Dendritic cell treated with granulocyte-macrophage colony-stimulating factor and Interleukin-4, amounts not matched to agents 40 ng/mL and 50 ng/mL, for 4 days (primary cell): ENCODE measurements at regions not wholly inside any gene's neighbourhood (a gene's known extent, or its start where the extent isn't known, plus 50 kb on each side); places are given as distances from the start of the nearest gene placed in this dataset.
"Not testable (repeated sequence)": the region's sequence is repeated elsewhere in the genome, so short reads cannot be mapped to it uniquely, and the experiment has no call there.

Experiments
- H3K27ac Mint-ChIP-seq: one replicate; pipeline ENCODE4 v1.8.0; 2022; ENCODE audit warnings: mild to moderate bottlenecking, mixed read lengths
- H3K27me3 Mint-ChIP-seq: one replicate; pipeline ENCODE4 v1.8.0; 2022; ENCODE audit warnings: mild to moderate bottlenecking, mixed read lengths
- H3K36me3 Mint-ChIP-seq: one replicate; pipeline ENCODE4 v1.8.0; 2022; ENCODE audit warnings: low read depth, mixed read lengths
- H3K4me1 Mint-ChIP-seq: one replicate; pipeline ENCODE4 v1.8.0; 2022; ENCODE audit warnings: low read depth, mixed read lengths
- H3K4me3 Mint-ChIP-seq: one replicate; pipeline ENCODE4 v1.8.0; 2022; ENCODE audit warnings: mild to moderate bottlenecking, moderate library complexity, mixed read lengths
- H3K9me3 Mint-ChIP-seq: one replicate; pipeline ENCODE4 v1.8.0; 2022; ENCODE audit warnings: mixed read lengths
- intact Hi-C: fragments of 100-400 bp; cut with micrococcal nuclease; formaldehyde crosslinking; loops from one replicate; pipeline ENCODE4 v1.15.0; 2022

DNA sequence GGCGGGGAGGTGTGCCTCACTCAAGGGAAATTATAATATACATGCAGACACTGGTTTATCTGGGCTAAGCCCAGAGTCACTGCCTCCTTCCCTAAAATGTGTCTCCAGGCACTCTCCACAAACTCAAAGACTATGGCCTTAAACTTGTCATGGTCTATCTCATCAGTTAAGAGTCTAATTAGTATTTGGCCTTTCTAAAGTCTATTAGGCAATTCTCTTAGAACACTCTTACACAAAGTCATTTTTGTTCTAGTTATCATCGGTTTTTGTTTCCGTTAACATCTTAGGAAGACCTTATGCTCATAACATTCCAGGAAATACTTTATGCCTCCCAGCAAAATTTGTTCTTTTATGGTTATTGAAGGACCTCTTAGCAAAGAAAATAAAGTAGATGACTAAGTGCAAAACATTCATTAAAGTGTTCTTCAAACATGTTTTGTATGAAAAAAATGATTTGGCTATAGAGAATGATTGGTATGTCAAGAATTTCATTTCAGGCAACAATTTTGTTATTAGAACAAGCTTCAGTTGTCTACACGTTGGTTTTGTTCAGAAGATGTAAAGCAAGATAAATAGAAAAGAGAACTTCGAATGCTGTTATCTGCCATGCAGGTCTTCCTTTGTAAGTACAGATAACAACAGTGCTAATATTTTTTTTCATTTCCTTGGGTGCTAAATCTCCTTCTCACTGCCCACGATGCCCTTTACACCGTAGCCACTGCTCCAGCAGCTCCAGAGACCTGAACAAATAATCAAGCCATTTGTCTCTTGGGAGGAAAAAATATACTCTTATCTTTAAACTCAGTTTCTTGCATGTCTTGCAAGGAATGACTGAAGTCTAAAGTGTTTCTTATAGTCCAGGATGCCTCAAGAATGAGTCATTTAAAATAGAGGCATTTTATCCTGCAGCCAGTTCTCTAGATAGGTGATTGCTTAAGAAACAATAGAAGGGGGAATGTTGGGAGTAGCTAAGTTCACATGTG, 170.4 kb downstream of the HTR1B start:
- Mint-ChIP-seq H3K36me3 (no peaks in the 10 kb centered on the region), H3K27me3 (no peaks in the 10 kb centered on the region), H3K4me1 (no peaks in the 10 kb centered on the region), H3K27ac (no peak overlapping the region), H3K4me3 (no peak overlapping the region), H3K9me3 (peaks cover 7% of the 10 kb centered on the region)
- intact Hi-C loops: no loop called here

DNA sequence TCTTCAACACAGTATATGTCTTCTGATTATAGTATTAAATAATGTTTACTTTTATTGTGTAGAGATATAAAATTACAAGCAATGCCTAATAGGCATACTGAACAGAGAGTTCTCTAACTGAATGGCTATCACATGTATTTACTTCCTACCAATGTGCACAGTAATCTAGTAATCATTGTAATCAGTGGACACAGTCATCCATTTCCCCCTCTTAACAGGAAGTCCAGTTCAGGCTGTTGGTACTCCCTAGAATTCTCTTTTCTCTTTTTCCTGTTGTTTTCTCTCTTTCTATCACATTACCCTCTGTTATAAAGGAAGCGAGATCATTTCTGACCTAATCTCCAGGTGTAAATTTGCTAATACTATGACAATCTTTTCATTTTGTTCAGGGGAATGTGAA, 172.5 kb downstream of the HTR1B start:
- no peaks in the 10 kb centered on the region for H3K27me3 Mint-ChIP-seq
- intact Hi-C loops: no loop called here
- no peaks in the 10 kb centered on the region for H3K4me1 Mint-ChIP-seq

GRCh38 chr6:77286541-77286940, 176.8 kb downstream of the HTR1B start:
- Mint-ChIP-seq H3K9me3 (peaks cover 18% of the 10 kb centered on the region), H3K27me3 (no peaks in the 10 kb centered on the region), H3K4me1 (no peaks in the 10 kb centered on the region), H3K36me3 (no peaks in the 10 kb centered on the region), H3K27ac (no peak overlapping the region), H3K4me3 (no peak overlapping the region)
- intact Hi-C loops: no loop called here

More for the DNA sequence above, 172.5 kb downstream of the HTR1B start:
- H3K9me3 Mint-ChIP-seq: peaks cover 10% of the 10 kb centered on the region
- no peak overlapping the region for H3K4me3 Mint-ChIP-seq
- H3K27ac Mint-ChIP-seq: no peak overlapping the region
- H3K36me3 Mint-ChIP-seq: no peaks in the 10 kb centered on the region

GRCh38 chr6:77273929-77274328, 189.4 kb downstream of the HTR1B start:
- Mint-ChIP-seq H3K4me1 (no peaks in the 10 kb centered on the region), H3K27me3 (no peaks in the 10 kb centered on the region), H3K36me3 (no peaks in the 10 kb centered on the region), H3K27ac (no peak overlapping the region), H3K9me3 (peaks cover 21% of the 10 kb centered on the region), H3K4me3 (no peak overlapping the region)
- intact Hi-C loops: no loop called here

DNA sequence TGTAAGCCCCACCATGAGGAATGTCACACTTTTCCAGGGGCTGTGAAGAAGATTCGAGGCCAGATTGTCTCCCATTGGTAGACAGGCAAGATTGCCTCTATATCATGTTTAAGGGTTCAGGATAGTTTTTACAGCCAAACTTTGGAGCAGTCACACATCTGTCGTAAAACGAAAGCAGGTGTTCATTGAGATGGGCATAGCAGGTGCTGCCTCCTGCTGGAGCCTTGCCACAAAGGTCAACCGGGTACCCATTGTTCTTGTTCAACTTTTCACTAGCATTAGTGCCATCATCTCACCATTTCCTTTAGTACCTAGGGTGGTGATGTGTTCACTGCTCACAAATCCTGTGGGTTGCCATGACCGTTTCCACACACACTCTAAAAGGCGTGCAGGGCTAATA, 198.3 kb downstream of the HTR1B start:
- H3K4me3 Mint-ChIP-seq: no peak overlapping the region
- no peak overlapping the region for H3K27ac Mint-ChIP-seq
- H3K27me3 Mint-ChIP-seq: no peaks in the 10 kb centered on the region
- intact Hi-C loops: no loop called here
- H3K9me3 Mint-ChIP-seq: peaks cover 23% of the 10 kb centered on the region
- no peaks in the 10 kb centered on the region for H3K36me3 Mint-ChIP-seq
- no peaks in the 10 kb centered on the region for H3K4me1 Mint-ChIP-seq

GRCh38 chr6:77263003-77263402, 200.3 kb downstream of the HTR1B start:
- Mint-ChIP-seq H3K9me3 (peaks cover 31% of the 10 kb centered on the region), H3K36me3 (no peaks in the 10 kb centered on the region)

GRCh38 chr6:77251801-77252200, 211.5 kb downstream of the HTR1B start:
- H3K27ac Mint-ChIP-seq, H3K4me1 Mint-ChIP-seq, H3K27me3 Mint-ChIP-seq, H3K4me3 Mint-ChIP-seq, intact Hi-C loops, H3K36me3 Mint-ChIP-seq: not testable (repeated sequence)
- peaks cover 58% of the 10 kb centered on the region for H3K9me3 Mint-ChIP-seq

More at GRCh38 chr6:77263003-77263402, 200.3 kb downstream of the HTR1B start:
- intact Hi-C loops: no loop called here
- no peak overlapping the region for H3K27ac Mint-ChIP-seq
- no peak overlapping the region for H3K4me3 Mint-ChIP-seq
- no peaks in the 10 kb centered on the region for H3K27me3 Mint-ChIP-seq
- no peaks in the 10 kb centered on the region for H3K4me1 Mint-ChIP-seq

- intact Hi-C loops: no loop called here
- Mint-ChIP-seq H3K36me3 (no peaks in the 10 kb centered on the region), H3K4me3 (no peak overlapping the region), H3K27ac (no peak overlapping the region), H3K9me3 (peaks cover 60% of the 10 kb centered on the region), H3K27me3 (no peaks in the 10 kb centered on the region), H3K4me1 (no peaks in the 10 kb centered on the region)
Measured at GRCh38 chr6:77249560-77249959, 213.7 kb downstream of the HTR1B start.

GRCh38 chr6:77245026-77245425, 218.3 kb downstream of the HTR1B start:
- no peaks in the 10 kb centered on the region for H3K4me1 Mint-ChIP-seq
- no peak overlapping the region for H3K27ac Mint-ChIP-seq
- H3K9me3 Mint-ChIP-seq: peaks cover 44% of the 10 kb centered on the region
- no peaks in the 10 kb centered on the region for H3K36me3 Mint-ChIP-seq
- intact Hi-C loops: no loop called here
- no peak overlapping the region for H3K4me3 Mint-ChIP-seq
- no peaks in the 10 kb centered on the region for H3K27me3 Mint-ChIP-seq

GRCh38 chr6:77231438-77232305, 231.6 kb downstream of the HTR1B start:
- Mint-ChIP-seq H3K27me3 (no peaks in the 10 kb centered on the region), H3K4me1 (no peaks in the 10 kb centered on the region), H3K27ac (no peak overlapping the region), H3K4me3 (no peak overlapping the region), H3K36me3 (no peaks in the 10 kb centered on the region), H3K9me3 (no peaks in the 10 kb centered on the region)
- intact Hi-C loops: no loop called here

DNA sequence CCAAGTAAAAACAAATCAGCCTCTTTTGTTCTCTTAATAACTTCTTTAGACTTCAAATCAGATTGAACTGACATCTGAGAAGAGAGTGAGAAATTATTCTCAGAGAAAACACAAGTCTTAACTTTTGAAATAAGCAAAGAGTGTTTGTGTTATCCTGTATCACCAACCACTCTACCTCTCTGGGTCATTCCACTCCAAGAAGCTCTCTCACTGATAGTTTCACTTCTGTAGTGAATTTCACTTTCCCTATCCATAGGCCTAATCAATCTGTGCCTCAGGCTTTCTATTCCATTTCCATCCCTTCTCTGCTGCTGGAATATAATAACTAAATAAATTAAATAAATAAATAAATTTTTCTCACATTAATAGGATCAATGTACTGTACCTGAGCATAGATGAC, 235.0 kb downstream of the HTR1B start:
- no peak overlapping the region for H3K4me3 Mint-ChIP-seq
- no peaks in the 10 kb centered on the region for H3K27me3 Mint-ChIP-seq
- peaks cover 14% of the 10 kb centered on the region for H3K9me3 Mint-ChIP-seq
- H3K27ac Mint-ChIP-seq: no peak overlapping the region
- H3K36me3 Mint-ChIP-seq: no peaks in the 10 kb centered on the region
- no peaks in the 10 kb centered on the region for H3K4me1 Mint-ChIP-seq
- intact Hi-C loops: no loop called here

DNA sequence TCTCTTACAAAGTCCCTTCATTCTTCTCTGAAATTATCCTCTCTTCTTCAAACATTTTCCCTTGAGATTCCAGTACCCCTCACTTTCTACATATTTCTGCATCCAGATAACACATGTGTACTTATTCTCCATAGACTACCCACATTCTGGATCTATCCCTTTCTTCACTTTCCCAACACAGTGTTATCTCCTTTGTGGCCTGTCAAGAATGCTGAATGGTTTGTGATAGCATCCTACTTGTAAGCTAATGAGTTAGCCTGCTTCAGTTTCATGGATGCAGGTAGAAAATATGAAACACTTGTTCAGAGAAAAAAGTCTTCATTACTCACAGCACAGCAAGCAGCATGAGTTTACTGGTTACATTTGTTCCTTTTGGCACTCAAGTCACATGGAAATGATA, 245.4 kb downstream of the HTR1B start:
- no peak overlapping the region for H3K4me3 Mint-ChIP-seq
- H3K27ac Mint-ChIP-seq: no peak overlapping the region
- no peaks in the 10 kb centered on the region for H3K36me3 Mint-ChIP-seq
- H3K9me3 Mint-ChIP-seq: peaks cover 38% of the 10 kb centered on the region
- no peaks in the 10 kb centered on the region for H3K27me3 Mint-ChIP-seq
- intact Hi-C loops: no loop called here
- H3K4me1 Mint-ChIP-seq: no peaks in the 10 kb centered on the region

GRCh38 chr6:77205936-77206335, 257.4 kb downstream of the HTR1B start:
- H3K36me3 Mint-ChIP-seq: no peaks in the 10 kb centered on the region
- no peaks in the 10 kb centered on the region for H3K4me1 Mint-ChIP-seq
- intact Hi-C loops: no loop called here
- no peak overlapping the region for H3K27ac Mint-ChIP-seq
- no peaks in the 10 kb centered on the region for H3K27me3 Mint-ChIP-seq
- H3K4me3 Mint-ChIP-seq: no peak overlapping the region
- H3K9me3 Mint-ChIP-seq: peaks cover 53% of the 10 kb centered on the region

DNA sequence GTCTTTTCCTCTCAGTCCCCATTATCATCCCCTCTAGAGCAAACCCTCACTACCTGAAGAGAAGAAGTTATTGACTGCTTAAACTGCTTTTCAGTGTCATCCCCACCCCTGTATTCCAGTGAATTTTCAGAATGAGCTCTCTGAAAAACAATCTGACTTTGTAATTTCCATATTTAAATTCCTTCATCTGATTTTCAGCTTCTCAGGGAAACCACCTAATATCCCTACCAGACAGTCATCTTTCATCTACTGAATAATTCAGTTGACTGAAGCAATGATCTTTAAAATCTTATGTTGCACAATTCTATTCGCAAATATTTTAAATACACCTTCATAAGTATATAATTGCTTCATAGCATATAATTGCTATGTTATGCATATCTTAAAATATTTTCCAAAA, 258.7 kb downstream of the HTR1B start:
- no peaks in the 10 kb centered on the region for H3K27me3 Mint-ChIP-seq
- intact Hi-C loops: no loop called here
- H3K9me3 Mint-ChIP-seq: peaks cover 65% of the 10 kb centered on the region
- no peak overlapping the region for H3K27ac Mint-ChIP-seq
- no peaks in the 10 kb centered on the region for H3K36me3 Mint-ChIP-seq
- no peak overlapping the region for H3K4me3 Mint-ChIP-seq
- no peaks in the 10 kb centered on the region for H3K4me1 Mint-ChIP-seq
